ENCODE measurements at regions not wholly inside any gene's neighbourhood (a gene's known extent, or its start where the extent isn't known, plus 50 kb on each side); places are given as distances from the start of the nearest gene placed in this dataset.

- CTCF ChIA-PET, result no interaction called here
- no peaks in the 10 kb centered on the region for H3K27me3 Mint-ChIP-seq (ENCODE audit: insufficient read depth, unreplicated experiment)
Observed at GRCh38 chr1:108057541-108057940, 92.6 kb upstream of the VAV3 start.

GRCh38 chr1:108056436-108056990, 91.5 kb upstream of the VAV3 start:
- no peak overlapping the region for H3K4me3 ChIP-seq (ENCODE audit: low read depth, low read length)
- H3K27me3 Mint-ChIP-seq (ENCODE audit: insufficient read depth, unreplicated experiment), result no peaks in the 10 kb centered on the region
- no peaks in the 10 kb centered on the region for H3K27me3 ChIP-seq (replicated peaks; ENCODE audit: control insufficient read depth, insufficient read depth, low read length)
- DNase-seq, result no peak
- H3K27ac Mint-ChIP-seq (ENCODE audit: unreplicated experiment), result no peak overlapping the region
- H3K9me3 ChIP-seq, result no peaks in the 10 kb centered on the region
- no peak for TF ChIP-seq CTCF (IDR thresholded peaks at IDR 0.05; ENCODE audit: insufficient read depth in 1 of 2, low read depth in 1 of 2, low read length in 1 of 2, severe bottlenecking in 1 of 2, unreplicated experiment in 1 of 2)
- no peaks in the 10 kb centered on the region for H3K36me3 Mint-ChIP-seq (ENCODE audit: insufficient read depth, unreplicated experiment)
- H3K4me1 ChIP-seq, result peaks cover 12% of the 10 kb centered on the region
- intact Hi-C loops (cut with micrococcal nuclease; ENCODE audit: unreplicated experiment), result no loop called here
- H3K4me1 Mint-ChIP-seq (ENCODE audit: low read depth, unreplicated experiment), result no peaks in the 10 kb centered on the region
- no peaks in the 10 kb centered on the region for H3K36me3 ChIP-seq (ENCODE audit: control insufficient read depth, insufficient read depth, low read length)
- ChIA-PET POLR2A (no interaction called here), CTCF (no interaction called here)
- H3K9me3 Mint-ChIP-seq (ENCODE audit: unreplicated experiment), result peaks cover 3% of the 10 kb centered on the region
- BruUV-seq (replicated peaks), result no TSS peak
- no peak overlapping the region for H3K4me3 Mint-ChIP-seq (ENCODE audit: unreplicated experiment)

More at GRCh38 chr1:108057541-108057940, 92.6 kb upstream of the VAV3 start:
- H3K27ac Mint-ChIP-seq (ENCODE audit: unreplicated experiment), result no peak overlapping the region
- no peaks in the 10 kb centered on the region for H3K36me3 Mint-ChIP-seq (ENCODE audit: insufficient read depth, unreplicated experiment)
- peaks cover 10% of the 10 kb centered on the region for H3K9me3 Mint-ChIP-seq (ENCODE audit: unreplicated experiment)
- no peak for TF ChIP-seq CTCF (IDR thresholded peaks at IDR 0.05; ENCODE audit: insufficient read depth in 1 of 2, low read depth in 1 of 2, low read length in 1 of 2, severe bottlenecking in 1 of 2, unreplicated experiment in 1 of 2)
- no peak overlapping the region for H3K4me3 Mint-ChIP-seq (ENCODE audit: unreplicated experiment)
- peaks cover 5% of the 10 kb centered on the region for H3K4me1 ChIP-seq
- POLR2A ChIA-PET, result no interaction called here
- intact Hi-C loops (cut with micrococcal nuclease; ENCODE audit: unreplicated experiment), result no loop called here
- no peaks in the 10 kb centered on the region for H3K4me1 Mint-ChIP-seq (ENCODE audit: low read depth, unreplicated experiment)
- no peak for DNase-seq
- H3K9me3 ChIP-seq, result no peaks in the 10 kb centered on the region
- no peaks in the 10 kb centered on the region for H3K36me3 ChIP-seq (ENCODE audit: control insufficient read depth, insufficient read depth, low read length)
- no TSS peak for BruUV-seq (replicated peaks)
- no peak overlapping the region for H3K4me3 ChIP-seq (ENCODE audit: low read depth, low read length)
- no peaks in the 10 kb centered on the region for H3K27me3 ChIP-seq (replicated peaks; ENCODE audit: control insufficient read depth, insufficient read depth, low read length)

GRCh38 chr1:108055387-108055786, 90.4 kb upstream of the VAV3 start:
- no peaks in the 10 kb centered on the region for H3K9me3 ChIP-seq
- no TSS peak for BruUV-seq (replicated peaks)
- no peak for DNase-seq
- H3K4me3 Mint-ChIP-seq (ENCODE audit: unreplicated experiment), result no peak overlapping the region
- no peak overlapping the region for H3K4me3 ChIP-seq (ENCODE audit: low read depth, low read length)
- H3K27ac Mint-ChIP-seq (ENCODE audit: unreplicated experiment), result no peak overlapping the region
- intact Hi-C loops (cut with micrococcal nuclease; ENCODE audit: unreplicated experiment), result no loop called here
- no peak for TF ChIP-seq CTCF (IDR thresholded peaks at IDR 0.05; ENCODE audit: insufficient read depth in 1 of 2, low read depth in 1 of 2, low read length in 1 of 2, severe bottlenecking in 1 of 2, unreplicated experiment in 1 of 2)
- H3K27me3 ChIP-seq (replicated peaks; ENCODE audit: control insufficient read depth, insufficient read depth, low read length), result no peaks in the 10 kb centered on the region
- H3K36me3 Mint-ChIP-seq (ENCODE audit: insufficient read depth, unreplicated experiment), result no peaks in the 10 kb centered on the region
- no peaks in the 10 kb centered on the region for H3K9me3 Mint-ChIP-seq (ENCODE audit: unreplicated experiment)
- ChIA-PET CTCF (no interaction called here), POLR2A (no interaction called here)
- no peaks in the 10 kb centered on the region for H3K36me3 ChIP-seq (ENCODE audit: control insufficient read depth, insufficient read depth, low read length)
- peaks cover 24% of the 10 kb centered on the region for H3K4me1 ChIP-seq
- no peaks in the 10 kb centered on the region for H3K4me1 Mint-ChIP-seq (ENCODE audit: low read depth, unreplicated experiment)
- H3K27me3 Mint-ChIP-seq (ENCODE audit: insufficient read depth, unreplicated experiment), result no peaks in the 10 kb centered on the region
